LNCaP clone FGC (cell line): ENCODE measurements at regions not wholly inside any gene's neighbourhood (a gene's known extent, or its start where the extent isn't known, plus 50 kb on each side); places are given as distances from the start of the nearest gene placed in this dataset.

Experiments
- DNase-seq: peaks from one replicate; pipeline ENCODE4 v3.0.0-alpha.2; 2011; ENCODE audit warnings: low read depth
- H3K4me3 ChIP-seq: 2 replicates; pipeline ENCODE4 v1.5.1; 2011; ENCODE audit warnings: mild to moderate bottlenecking, low read depth, low read length, control low read depth
- TF ChIP-seq, protein P1 (sequence below): IDR thresholded peaks from 2 replicates; pipeline ENCODE4 v1.5.1; 2012; ENCODE audit warnings: mild to moderate bottlenecking; ENCODE audit not compliant: control insufficient read depth, insufficient read depth; ENCODE audit errors: extremely low read depth

DNA sequence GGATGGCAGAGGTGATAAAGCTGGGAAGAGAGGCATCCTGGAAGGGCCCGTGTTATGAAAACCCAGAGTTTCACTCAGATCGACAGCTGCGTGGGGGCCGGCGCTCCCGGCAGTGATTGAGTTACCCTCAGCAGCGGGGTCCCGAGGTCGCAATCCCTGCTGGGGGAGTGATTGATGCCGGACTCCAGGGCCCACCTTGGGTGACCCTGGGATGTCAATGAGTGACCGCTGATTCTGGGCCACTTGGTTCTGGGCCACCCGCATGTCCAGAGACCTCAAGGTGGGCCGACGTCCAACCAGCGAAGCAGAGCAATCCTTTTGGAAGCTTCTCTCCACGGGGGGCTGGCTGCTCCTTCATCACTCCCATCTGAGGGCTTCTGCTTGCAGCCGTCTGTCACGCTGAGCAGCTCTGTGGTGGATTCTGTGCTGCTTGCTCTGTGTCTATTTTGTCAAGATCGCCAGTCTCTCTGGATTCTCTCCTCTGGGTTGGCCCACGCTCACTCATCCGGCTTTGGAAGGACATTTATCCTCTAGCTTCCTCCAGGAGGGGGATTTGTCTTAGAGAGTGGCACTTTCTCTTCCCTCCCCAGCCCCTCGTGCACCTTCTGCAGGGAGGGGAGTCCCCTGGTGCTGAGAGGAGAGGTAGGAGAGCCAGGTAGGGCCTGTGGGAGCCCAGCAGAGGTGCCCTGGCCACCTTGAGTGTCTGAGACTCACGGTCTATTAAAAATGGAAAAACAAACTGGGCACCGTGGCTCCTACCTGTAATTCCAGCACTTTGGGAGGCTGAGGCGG lies 110.9 kb upstream of the C1orf174 start:
- DNase-seq: no peak
- TF ChIP-seq, protein P1, sequence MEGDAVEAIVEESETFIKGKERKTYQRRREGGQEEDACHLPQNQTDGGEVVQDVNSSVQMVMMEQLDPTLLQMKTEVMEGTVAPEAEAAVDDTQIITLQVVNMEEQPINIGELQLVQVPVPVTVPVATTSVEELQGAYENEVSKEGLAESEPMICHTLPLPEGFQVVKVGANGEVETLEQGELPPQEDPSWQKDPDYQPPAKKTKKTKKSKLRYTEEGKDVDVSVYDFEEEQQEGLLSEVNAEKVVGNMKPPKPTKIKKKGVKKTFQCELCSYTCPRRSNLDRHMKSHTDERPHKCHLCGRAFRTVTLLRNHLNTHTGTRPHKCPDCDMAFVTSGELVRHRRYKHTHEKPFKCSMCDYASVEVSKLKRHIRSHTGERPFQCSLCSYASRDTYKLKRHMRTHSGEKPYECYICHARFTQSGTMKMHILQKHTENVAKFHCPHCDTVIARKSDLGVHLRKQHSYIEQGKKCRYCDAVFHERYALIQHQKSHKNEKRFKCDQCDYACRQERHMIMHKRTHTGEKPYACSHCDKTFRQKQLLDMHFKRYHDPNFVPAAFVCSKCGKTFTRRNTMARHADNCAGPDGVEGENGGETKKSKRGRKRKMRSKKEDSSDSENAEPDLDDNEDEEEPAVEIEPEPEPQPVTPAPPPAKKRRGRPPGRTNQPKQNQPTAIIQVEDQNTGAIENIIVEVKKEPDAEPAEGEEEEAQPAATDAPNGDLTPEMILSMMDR: no peak
- H3K4me3 ChIP-seq: no peak overlapping the region

- TF ChIP-seq, protein P1: no peak
- no peak for DNase-seq
- no peak overlapping the region for H3K4me3 ChIP-seq
Measured at GRCh38 chr1:4016351-4017130, 116.5 kb upstream of the C1orf174 start.

GRCh38 chr1:4017636-4018365 lies 117.7 kb upstream of the C1orf174 start:
- TF ChIP-seq, protein P1: no peak
- H3K4me3 ChIP-seq: no peak overlapping the region
- DNase-seq: no peak

- TF ChIP-seq, protein P1: no peak
- no peak overlapping the region for H3K4me3 ChIP-seq
- DNase-seq: no peak
Measured at GRCh38 chr1:4018466-4019146, 118.5 kb upstream of the C1orf174 start.

- TF ChIP-seq, protein P1: no peak
- H3K4me3 ChIP-seq: no peak overlapping the region
- DNase-seq: no peak
Measured at GRCh38 chr1:4019147-4019521, 119.1 kb upstream of the C1orf174 start.

- TF ChIP-seq, protein P1: no peak
- DNase-seq: no peak
- no peak overlapping the region for H3K4me3 ChIP-seq
Measured at GRCh38 chr1:4019606-4020331, 119.7 kb upstream of the C1orf174 start.
